ENCODE measurements at regions not wholly inside any gene's neighbourhood (a gene's known extent, or its start where the extent isn't known, plus 50 kb on each side); places are given as distances from the start of the nearest gene placed in this dataset.

DNA sequence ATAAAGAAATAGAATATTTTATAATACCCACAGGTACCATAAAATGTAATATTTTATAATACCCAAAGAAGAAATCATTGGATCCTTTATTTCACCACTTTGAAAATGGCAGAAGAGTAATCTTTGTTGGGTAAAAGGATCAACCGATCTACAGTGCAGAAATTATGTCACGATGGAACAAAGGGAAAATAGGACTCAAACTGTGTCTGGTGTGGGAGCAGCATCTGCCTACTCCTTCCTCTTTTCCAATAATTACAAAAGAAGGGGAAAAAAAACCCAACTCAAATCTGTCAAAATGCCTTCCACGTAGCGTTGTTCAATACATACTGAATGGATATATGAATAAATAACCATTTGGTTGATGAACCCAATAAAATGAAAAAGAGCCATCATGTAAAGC, 492.6 kb upstream of the TBL1XR1 start:
- TF ChIP-seq CTCF (IDR thresholded peaks at IDR 0.05) (no peak), POLR2A (IDR thresholded peaks at IDR 0.05) (no peak)

Measured in thyroid gland (tissue), 4 donors.